Upper lobe of left lung (tissue), 6 donors: ENCODE measurements at regions not wholly inside any gene's neighbourhood (a gene's known extent, or its start where the extent isn't known, plus 50 kb on each side); places are given as distances from the start of the nearest gene placed in this dataset.

ENCODE experiments used
- ATAC-seq, 2 donors: fragments of 200-7000 bp; cut with Tn5 transposase; one replicate each; pipeline ENCODE4 v1.9.1; 2022; ENCODE audit warnings: mild to moderate bottlenecking in 2 of 2, moderate library complexity in 2 of 2; ENCODE audit not compliant: low FRiP score in 2 of 2
- DNase-seq, 2 donors: peaks; one replicate each; pipeline ENCODE4 v3.0.0-alpha.2; 2019 to 2020
- H3K27ac ChIP-seq, 4 donors: fragments of 200-600 bp; sonication (generic); one replicate each; pipeline ENCODE4 v1.5.1; 2016 to 2019
- H3K27me3 ChIP-seq, 4 donors: fragments of 200-600 bp; sonication (generic); one replicate each; pipeline ENCODE4 v1.5.1; 2017 to 2019
- H3K36me3 ChIP-seq, 4 donors: fragments of 200-600 bp; sonication (generic); one replicate each; pipeline ENCODE4 v1.5.1; 2016 to 2019
- H3K4me1 ChIP-seq, 4 donors: fragments of 200-600 bp; sonication (generic); one replicate each; pipeline ENCODE4 v1.5.1; 2018 to 2019
- H3K4me3 ChIP-seq, 4 donors: fragments of 200-600 bp; sonication (generic); one replicate each; pipeline ENCODE4 v1.5.1; 2017 to 2019; ENCODE audit warnings: mild to moderate bottlenecking in 2 of 4, moderate library complexity in 1 of 4
- H3K9me3 ChIP-seq, 4 donors: fragments of 200-600 bp; sonication (generic); one replicate each; pipeline ENCODE4 v1.5.1; 2018 to 2019
- CTCF ChIP-seq, 6 experiments: fragments of 450-650 bp in 4 of 6; fragments of 200-600 bp in 2 of 6; sonication (generic) in 2 of 6; IDR thresholded peaks; one replicate each; pipeline ENCODE4 v1.5.1; 2016 to 2019; ENCODE audit warnings: antibody characterized with exemption in 6 of 6
- EP300 ChIP-seq, 4 donors: sonication (generic); formaldehyde crosslinking; IDR thresholded peaks; one replicate each; pipeline ENCODE4 v1.5.1; 2017; ENCODE audit warnings: antibody characterized with exemption in 4 of 4, control low read depth in 2 of 4
- POLR2A ChIP-seq, 4 donors: fragments of 450-650 bp; IDR thresholded peaks; one replicate each; pipeline ENCODE4 v1.5.1; 2016 to 2017; ENCODE audit warnings: antibody characterized with exemption in 4 of 4, mild to moderate bottlenecking in 2 of 4
- POLR2AphosphoS5 ChIP-seq, 2 donors: sonication (generic); formaldehyde crosslinking; IDR thresholded peaks; one replicate each; pipeline ENCODE4 v1.5.1; 2017; ENCODE audit warnings: antibody characterized with exemption in 2 of 2
- WGBS, 2 donors: methylation state at CpG; one replicate each; pipeline ENCODE4 v1.1.5; 2017 to 2018; 5-methylcytosine and 5-hydroxymethylcytosine counted together
- donor health status: DM: no; HTN: no; CAD: no; lungs with moderate emphysema.
- donor health status: DM: no; HTN: yes; CAD: no; lungs with severe emphysema.

- H3K36me3 ChIP-seq = no peaks in the 10 kb centered on the region
- no peak overlapping the region for H3K27ac ChIP-seq
- ATAC-seq = no peak
- no peaks in the 10 kb centered on the region for H3K27me3 ChIP-seq
- H3K9me3 ChIP-seq = no peaks in the 10 kb centered on the region
- no peak for TF ChIP-seq POLR2A (IDR thresholded peaks at IDR 0.05)
- TF ChIP-seq EP300 (IDR thresholded peaks at IDR 0.05) = no peak
- TF ChIP-seq CTCF (IDR thresholded peaks at IDR 0.05) = no peak
- no peak for TF ChIP-seq POLR2AphosphoS5 (IDR thresholded peaks at IDR 0.05)
- no peak for DNase-seq
- no peaks in the 10 kb centered on the region for H3K4me1 ChIP-seq
- no peak overlapping the region for H3K4me3 ChIP-seq
- WGBS, 2 donors = 61 to 68% methylated on average over 2 of the region's 2 CpGs
These were observed 85.6 kb upstream of the KCNA3 start for GRCh38 chr1:110760321-110760720.

- Histone ChIP-seq H3K4me3 (no peak overlapping the region), H3K27me3 (no peaks in the 10 kb centered on the region), H3K4me1 (no peaks in the 10 kb centered on the region), H3K9me3 (no peaks in the 10 kb centered on the region), H3K36me3 (no peaks in the 10 kb centered on the region), H3K27ac (no peak overlapping the region)
- TF ChIP-seq CTCF (IDR thresholded peaks at IDR 0.05) (no peak), POLR2AphosphoS5 (IDR thresholded peaks at IDR 0.05) (peak; percentile 57 to 73), POLR2A (IDR thresholded peaks at IDR 0.05) (no peak), EP300 (IDR thresholded peaks at IDR 0.05) (no peak)
- no peak for ATAC-seq
- no peak for DNase-seq
- 76 to 78% methylated on average over 1 of the region's 1 CpG for WGBS, 2 donors
These were observed 81.8 kb upstream of the KCNA3 start for GRCh38 chr1:110756506-110756905.

GRCh38 chr1:110752941-110753725 lies 78.4 kb upstream of the KCNA3 start:
- DNase-seq (peak in 1 of 2 donors; percentile 38), ATAC-seq (no peak)
- Histone ChIP-seq H3K9me3 (no peaks in the 10 kb centered on the region), H3K27ac (no peak overlapping the region), H3K27me3 (no peaks in the 10 kb centered on the region), H3K4me3 (no peak overlapping the region), H3K4me1 (no peaks in the 10 kb centered on the region), H3K36me3 (no peaks in the 10 kb centered on the region)
- 90 to 94% methylated on average over 23 of the region's 23 CpGs for WGBS, 2 donors
- TF ChIP-seq EP300 (IDR thresholded peaks at IDR 0.05) (no peak), POLR2A (IDR thresholded peaks at IDR 0.05) (no peak), POLR2AphosphoS5 (IDR thresholded peaks at IDR 0.05) (no peak), CTCF (IDR thresholded peaks at IDR 0.05) (no peak)

GRCh38 chr1:110750562-110750961 lies 75.8 kb upstream of the KCNA3 start:
- Histone ChIP-seq H3K36me3 (no peaks in the 10 kb centered on the region), H3K9me3 (no peaks in the 10 kb centered on the region), H3K27ac (no peak overlapping the region), H3K4me3 (no peak overlapping the region), H3K27me3 (no peaks in the 10 kb centered on the region), H3K4me1 (no peaks in the 10 kb centered on the region)
- TF ChIP-seq CTCF (IDR thresholded peaks at IDR 0.05) = no peak
- TF ChIP-seq POLR2A (IDR thresholded peaks at IDR 0.05) = no peak
- no peak for TF ChIP-seq POLR2AphosphoS5 (IDR thresholded peaks at IDR 0.05)
- TF ChIP-seq EP300 (IDR thresholded peaks at IDR 0.05) = no peak
- 17 to 34% methylated on average over 3 of the region's 3 CpGs for WGBS, 2 donors
- no peak for ATAC-seq
- no peak for DNase-seq

- H3K36me3 ChIP-seq = no peaks in the 10 kb centered on the region
- no peak overlapping the region for H3K27ac ChIP-seq
- TF ChIP-seq POLR2A (IDR thresholded peaks at IDR 0.05) = no peak
- no peak for TF ChIP-seq POLR2AphosphoS5 (IDR thresholded peaks at IDR 0.05)
- TF ChIP-seq CTCF (IDR thresholded peaks at IDR 0.05) = no peak
- no peak for TF ChIP-seq EP300 (IDR thresholded peaks at IDR 0.05)
- H3K4me1 ChIP-seq = no peaks in the 10 kb centered on the region
- no peak overlapping the region for H3K4me3 ChIP-seq
- WGBS, 2 donors = 42 to 47% methylated on average over 4 of the region's 4 CpGs
- ATAC-seq (no peak), DNase-seq (no peak)
- H3K27me3 ChIP-seq = no peaks in the 10 kb centered on the region
- no peaks in the 10 kb centered on the region for H3K9me3 ChIP-seq
These were observed 75.2 kb upstream of the KCNA3 start for GRCh38 chr1:110749960-110750359.
